Right lobe of liver (tissue), 4 donors: ENCODE measurements at regions not wholly inside any gene's neighbourhood (a gene's known extent, or its start where the extent isn't known, plus 50 kb on each side); places are given as distances from the start of the nearest gene placed in this dataset.

ENCODE experiments used
- POLR2A ChIP-seq: fragments of 450-650 bp; IDR thresholded peaks from one replicate; pipeline ENCODE4 v1.6.1; 2017; ENCODE audit warnings: antibody characterized with exemption, mild to moderate bottlenecking
- TF ChIP-seq, protein P1 (sequence below), 4 donors: fragments of 200-600 bp in 3 of 4; fragments of 450-650 bp in 1 of 4; IDR thresholded peaks; one replicate each; pipeline versions ENCODE4 v1.5.1 to v1.8.0; 2016 to 2022; ENCODE audit warnings: antibody characterized with exemption in 4 of 4, mild to moderate bottlenecking in 2 of 4
- donor health status: DM: no; HTN: no; CAD: no.
- donor health status: DM: no; HTN: no; CAD: no.
- donor health status: DM: no; HTN: yes; CAD: no.

GRCh38 chr18:50458366-50458765, 83.5 kb downstream of the SKA1 start:
- TF ChIP-seq, protein P1, sequence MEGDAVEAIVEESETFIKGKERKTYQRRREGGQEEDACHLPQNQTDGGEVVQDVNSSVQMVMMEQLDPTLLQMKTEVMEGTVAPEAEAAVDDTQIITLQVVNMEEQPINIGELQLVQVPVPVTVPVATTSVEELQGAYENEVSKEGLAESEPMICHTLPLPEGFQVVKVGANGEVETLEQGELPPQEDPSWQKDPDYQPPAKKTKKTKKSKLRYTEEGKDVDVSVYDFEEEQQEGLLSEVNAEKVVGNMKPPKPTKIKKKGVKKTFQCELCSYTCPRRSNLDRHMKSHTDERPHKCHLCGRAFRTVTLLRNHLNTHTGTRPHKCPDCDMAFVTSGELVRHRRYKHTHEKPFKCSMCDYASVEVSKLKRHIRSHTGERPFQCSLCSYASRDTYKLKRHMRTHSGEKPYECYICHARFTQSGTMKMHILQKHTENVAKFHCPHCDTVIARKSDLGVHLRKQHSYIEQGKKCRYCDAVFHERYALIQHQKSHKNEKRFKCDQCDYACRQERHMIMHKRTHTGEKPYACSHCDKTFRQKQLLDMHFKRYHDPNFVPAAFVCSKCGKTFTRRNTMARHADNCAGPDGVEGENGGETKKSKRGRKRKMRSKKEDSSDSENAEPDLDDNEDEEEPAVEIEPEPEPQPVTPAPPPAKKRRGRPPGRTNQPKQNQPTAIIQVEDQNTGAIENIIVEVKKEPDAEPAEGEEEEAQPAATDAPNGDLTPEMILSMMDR (IDR thresholded peaks at IDR 0.05), result no peak
- no peak for TF ChIP-seq POLR2A
